GM12878 (cell line): ENCODE measurements at regions not wholly inside any gene's neighbourhood (a gene's known extent, or its start where the extent isn't known, plus 50 kb on each side); places are given as distances from the start of the nearest gene placed in this dataset.

ENCODE experiments used
- EP300 ChIP-seq, 2 experiments: fragments of 150-350 bp in 1 of 2; IDR thresholded peaks; 2 replicates each; pipeline ENCODE4 v1.6.1; 2011 to 2012; ENCODE audit warnings: low read depth in 2 of 2, low read length in 2 of 2, borderline replicate concordance in 1 of 2, improper control_type of control experiment in 1 of 2, inconsistent platforms in 1 of 2; ENCODE audit not compliant: control insufficient read depth in 1 of 2
- EZH2 ChIP-seq: IDR thresholded peaks from 2 replicates; pipeline ENCODE4 v1.6.1; 2012; ENCODE audit warnings: low read depth, mild to moderate bottlenecking, control low read depth, inconsistent platforms, low read length, borderline replicate concordance; ENCODE audit not compliant: control insufficient read depth
- FOXM1 ChIP-seq: IDR thresholded peaks from 2 replicates; pipeline ENCODE4 v1.6.1; 2012; ENCODE audit warnings: low read depth, mild to moderate bottlenecking, inconsistent platforms, low read length, moderate library complexity
- HDAC6 ChIP-seq: fragments of 200-600 bp; sonication (generic); IDR thresholded peaks from one replicate; pipeline ENCODE4 v1.8.0; 2017; ENCODE audit warnings: antibody characterized with exemption; ENCODE audit not compliant: unreplicated experiment
- MEF2A ChIP-seq: IDR thresholded peaks from 2 replicates; pipeline ENCODE4 v1.6.1; 2011; ENCODE audit warnings: low read depth, mild to moderate bottlenecking, low read length, moderate library complexity; ENCODE audit not compliant: insufficient read depth
- MYC ChIP-seq: IDR thresholded peaks from 2 replicates; pipeline ENCODE4 v1.6.1; 2011; ENCODE audit warnings: mild to moderate bottlenecking, low read length, moderate library complexity, inconsistent platforms; ENCODE audit not compliant: insufficient read depth, insufficient replicate concordance, insufficient read length, severe bottlenecking
- POLR2A ChIP-seq: IDR thresholded peaks from 2 replicates; pipeline ENCODE4 v1.6.1; 2011; ENCODE audit warnings: low read depth, mild to moderate bottlenecking, low read length
- POLR2AphosphoS2 ChIP-seq: IDR thresholded peaks from 2 replicates; pipeline ENCODE4 v1.6.1; 2011; ENCODE audit warnings: low read depth, mild to moderate bottlenecking, low read length, improper control_type of control experiment, moderate library complexity
- RFX5 ChIP-seq: IDR thresholded peaks from 2 replicates; pipeline ENCODE4 v1.6.1; 2011; ENCODE audit warnings: low read depth, low read length, improper control_type of control experiment
- TF ChIP-seq, protein P1 (sequence below): IDR thresholded peaks from 2 replicates; pipeline ENCODE4 v1.6.1; 2011; ENCODE audit warnings: low read depth, mild to moderate bottlenecking, low read length, moderate library complexity, borderline replicate concordance; ENCODE audit errors: extremely low read depth
- TF ChIP-seq, protein P2 (sequence below), 3 experiments: IDR thresholded peaks in 2 of 3; conservative IDR thresholded peaks in 1 of 3; 2 replicates each; pipeline ENCODE4 v1.5.1; 2011; ENCODE audit warnings: low read depth in 3 of 3, low read length in 3 of 3, mild to moderate bottlenecking in 3 of 3, control low read depth in 2 of 3, moderate library complexity in 2 of 3, inconsistent platforms in 1 of 3, mixed read lengths in 1 of 3; ENCODE audit not compliant: control insufficient read depth in 2 of 3, insufficient read depth in 1 of 3; ENCODE audit errors: extremely low read depth in 1 of 3

DNA sequence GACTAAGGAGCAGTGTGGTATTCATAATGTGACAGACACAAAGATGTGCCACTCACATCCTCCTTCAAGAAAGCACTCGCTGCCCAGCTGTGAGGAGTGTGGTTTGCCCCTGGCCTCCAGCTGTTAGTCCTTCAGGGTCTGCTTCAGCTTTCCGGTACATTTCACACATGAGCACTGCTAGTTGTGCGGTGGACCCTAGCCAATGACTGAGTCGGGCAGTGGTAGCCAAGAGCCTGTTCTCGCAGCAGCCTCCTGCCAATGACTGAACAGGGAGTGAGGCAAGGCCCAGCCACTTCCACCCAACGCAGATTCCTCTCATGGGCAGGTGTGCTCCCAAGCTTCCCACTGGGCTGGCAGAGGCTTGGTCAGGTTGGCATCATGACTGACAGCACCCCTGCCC is 254.3 kb downstream of the RBM43 start:
- TF ChIP-seq EZH2 (no peak), POLR2A (no peak), FOXM1 (no peak), EP300 (IDR thresholded peaks at IDR 0.05; ENCODE audit: borderline replicate concordance in 1 of 2, control insufficient read depth in 1 of 2, low read depth in 2 of 2, low read length in 2 of 2) (no peak), HDAC6 (no peak), MEF2A (no peak), RFX5 (no peak), POLR2AphosphoS2 (no peak), MYC (no peak)
- TF ChIP-seq, protein P1, sequence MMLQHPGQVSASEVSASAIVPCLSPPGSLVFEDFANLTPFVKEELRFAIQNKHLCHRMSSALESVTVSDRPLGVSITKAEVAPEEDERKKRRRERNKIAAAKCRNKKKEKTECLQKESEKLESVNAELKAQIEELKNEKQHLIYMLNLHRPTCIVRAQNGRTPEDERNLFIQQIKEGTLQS = no peak
- TF ChIP-seq, protein P2, sequence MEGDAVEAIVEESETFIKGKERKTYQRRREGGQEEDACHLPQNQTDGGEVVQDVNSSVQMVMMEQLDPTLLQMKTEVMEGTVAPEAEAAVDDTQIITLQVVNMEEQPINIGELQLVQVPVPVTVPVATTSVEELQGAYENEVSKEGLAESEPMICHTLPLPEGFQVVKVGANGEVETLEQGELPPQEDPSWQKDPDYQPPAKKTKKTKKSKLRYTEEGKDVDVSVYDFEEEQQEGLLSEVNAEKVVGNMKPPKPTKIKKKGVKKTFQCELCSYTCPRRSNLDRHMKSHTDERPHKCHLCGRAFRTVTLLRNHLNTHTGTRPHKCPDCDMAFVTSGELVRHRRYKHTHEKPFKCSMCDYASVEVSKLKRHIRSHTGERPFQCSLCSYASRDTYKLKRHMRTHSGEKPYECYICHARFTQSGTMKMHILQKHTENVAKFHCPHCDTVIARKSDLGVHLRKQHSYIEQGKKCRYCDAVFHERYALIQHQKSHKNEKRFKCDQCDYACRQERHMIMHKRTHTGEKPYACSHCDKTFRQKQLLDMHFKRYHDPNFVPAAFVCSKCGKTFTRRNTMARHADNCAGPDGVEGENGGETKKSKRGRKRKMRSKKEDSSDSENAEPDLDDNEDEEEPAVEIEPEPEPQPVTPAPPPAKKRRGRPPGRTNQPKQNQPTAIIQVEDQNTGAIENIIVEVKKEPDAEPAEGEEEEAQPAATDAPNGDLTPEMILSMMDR (IDR thresholded peaks at IDR 0.05 in 2 of 3, conservative IDR thresholded peaks at IDR 0.05 in 1 of 3; ENCODE audit: control insufficient read depth in 2 of 3, extremely low read depth in 1 of 3, insufficient read depth in 1 of 3, low read depth in 3 of 3, low read length in 3 of 3) = no peak
